HepG2 (cell line): ENCODE measurements at regions not wholly inside any gene's neighbourhood (a gene's known extent, or its start where the extent isn't known, plus 50 kb on each side); places are given as distances from the start of the nearest gene placed in this dataset.

Source experiments
- ATF3 ChIP-seq: sonication (generic); formaldehyde crosslinking; IDR thresholded peaks from 2 replicates; pipeline ENCODE4 v1.4.0; 2020; ENCODE audit warnings: missing genetic modification reagents
- BRCA1 ChIP-seq: sonication (generic); formaldehyde crosslinking; IDR thresholded peaks from 2 replicates; pipeline ENCODE4 v1.4.0; 2020; ENCODE audit warnings: missing genetic modification reagents
- CTCF ChIP-seq: sonication (generic); formaldehyde crosslinking; IDR thresholded peaks from 2 replicates; pipeline ENCODE4 v1.5.0; 2020; ENCODE audit warnings: mild to moderate bottlenecking, missing genetic modification reagents, moderate library complexity
- NFE2L1 ChIP-seq: sonication (generic); formaldehyde crosslinking; IDR thresholded peaks from 2 replicates; pipeline ENCODE4 v1.4.0; 2020; ENCODE audit warnings: missing genetic modification reagents, mild to moderate bottlenecking, borderline replicate concordance
- POLR2AphosphoS5 ChIP-seq: IDR thresholded peaks from 2 replicates; pipeline ENCODE4 v1.6.1; 2012; ENCODE audit warnings: low read depth, low read length
- POLR2G ChIP-seq: fragments of 200-400 bp; formaldehyde crosslinking; IDR thresholded peaks from 2 replicates; pipeline ENCODE4 v1.6.1; 2018; ENCODE audit warnings: mild to moderate bottlenecking, low read depth, low read length, moderate library complexity
- ZBTB2 ChIP-seq: sonication (generic); formaldehyde crosslinking; IDR thresholded peaks from 2 replicates; pipeline ENCODE4 v1.8.0; 2022; ENCODE audit warnings: low read depth, missing genetic modification reagents

- no peak for TF ChIP-seq ZBTB2 (CRISPR knock-in tag)
- TF ChIP-seq POLR2G, result no peak
- TF ChIP-seq POLR2AphosphoS5, result no peak
- no peak for TF ChIP-seq ATF3
- TF ChIP-seq NFE2L1 (CRISPR knock-in tag), result no peak
- TF ChIP-seq BRCA1, result no peak
- no peak for TF ChIP-seq CTCF
These were observed 103.2 kb downstream of the FAM161A start for GRCh38 chr2:61750624-61751023.
